ENCODE measurements at regions not wholly inside any gene's neighbourhood (a gene's known extent, or its start where the extent isn't known, plus 50 kb on each side); places are given as distances from the start of the nearest gene placed in this dataset.

DNA sequence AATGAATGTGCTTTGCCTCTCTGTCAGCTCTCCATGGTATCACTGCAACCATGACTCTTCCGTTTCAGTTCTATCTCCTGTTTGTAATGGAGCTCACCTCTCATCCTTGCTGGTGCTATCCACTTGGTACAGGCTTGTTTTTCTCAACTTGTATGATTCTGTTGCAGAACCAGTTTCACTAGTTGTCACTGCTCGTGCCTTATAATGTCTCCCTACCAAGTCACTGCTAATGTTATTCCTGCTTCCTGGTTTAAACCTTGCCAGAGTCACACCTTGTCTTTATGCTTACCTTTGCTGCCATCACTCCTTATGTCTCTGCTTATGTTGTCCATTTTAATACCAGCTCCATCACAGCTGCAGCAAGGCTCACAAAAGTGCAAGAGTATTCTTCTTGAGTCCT is 1191.0 kb upstream of the LRRTM1 start:
- no peak for TF ChIP-seq CTCF (IDR thresholded peaks at IDR 0.05; ENCODE audit: low read depth, low read length, missing control alignments)

DNA sequence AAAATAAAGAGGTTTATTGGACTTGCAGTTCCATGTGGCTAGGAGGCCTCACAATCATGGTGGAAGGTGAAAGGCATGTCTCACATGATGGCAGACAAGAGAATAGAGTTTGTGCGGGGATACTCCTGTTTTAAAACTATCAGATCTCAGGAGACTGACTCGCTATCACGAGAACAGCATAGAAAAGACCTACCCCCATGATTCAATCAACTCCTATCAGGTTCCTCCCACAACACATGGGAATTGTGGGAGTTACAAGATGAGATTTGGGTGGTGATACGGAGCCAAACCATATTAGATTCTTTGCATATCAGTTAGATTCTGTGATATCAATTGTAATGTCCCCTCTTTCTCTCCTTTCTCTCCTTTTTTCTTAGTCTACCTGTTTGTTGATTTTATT is 1178.7 kb upstream of the LRRTM1 start:
- H3K4me3 ChIP-seq (ENCODE audit: low read depth, low read length) = no peak overlapping the region
- DNase-seq (ENCODE audit: low read depth) = no peak
- TF ChIP-seq CTCF (IDR thresholded peaks at IDR 0.05; ENCODE audit: low read depth, low read length, missing control alignments) = no peak

More for the DNA sequence above, 1191.0 kb upstream of the LRRTM1 start:
- DNase-seq (ENCODE audit: low read depth) = no peak
- H3K4me3 ChIP-seq (ENCODE audit: low read depth, low read length) = no peak overlapping the region

DNA sequence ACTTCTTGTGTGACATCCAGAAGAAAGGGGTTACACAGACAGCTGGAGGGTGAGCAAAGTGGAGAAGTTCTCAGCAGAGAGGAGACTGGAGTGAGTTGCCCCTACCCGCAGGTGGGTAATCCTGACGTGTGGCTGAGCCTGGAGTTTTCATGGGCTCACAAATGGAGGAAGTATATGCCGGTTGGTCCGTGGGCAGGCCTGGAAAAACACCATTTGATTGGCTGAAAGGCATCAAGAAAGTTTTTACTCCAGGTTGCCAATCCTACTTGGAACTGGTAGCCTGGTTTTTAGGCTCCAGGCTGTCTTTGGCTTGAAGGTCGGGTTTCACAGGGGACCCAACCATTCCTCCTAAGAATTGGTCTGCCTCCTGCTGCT is 1177.4 kb upstream of the LRRTM1 start:
- DNase-seq (ENCODE audit: low read depth) = no peak
- no peak overlapping the region for H3K4me3 ChIP-seq (ENCODE audit: low read depth, low read length)
- no peak for TF ChIP-seq CTCF (IDR thresholded peaks at IDR 0.05; ENCODE audit: low read depth, low read length, missing control alignments)

DNA sequence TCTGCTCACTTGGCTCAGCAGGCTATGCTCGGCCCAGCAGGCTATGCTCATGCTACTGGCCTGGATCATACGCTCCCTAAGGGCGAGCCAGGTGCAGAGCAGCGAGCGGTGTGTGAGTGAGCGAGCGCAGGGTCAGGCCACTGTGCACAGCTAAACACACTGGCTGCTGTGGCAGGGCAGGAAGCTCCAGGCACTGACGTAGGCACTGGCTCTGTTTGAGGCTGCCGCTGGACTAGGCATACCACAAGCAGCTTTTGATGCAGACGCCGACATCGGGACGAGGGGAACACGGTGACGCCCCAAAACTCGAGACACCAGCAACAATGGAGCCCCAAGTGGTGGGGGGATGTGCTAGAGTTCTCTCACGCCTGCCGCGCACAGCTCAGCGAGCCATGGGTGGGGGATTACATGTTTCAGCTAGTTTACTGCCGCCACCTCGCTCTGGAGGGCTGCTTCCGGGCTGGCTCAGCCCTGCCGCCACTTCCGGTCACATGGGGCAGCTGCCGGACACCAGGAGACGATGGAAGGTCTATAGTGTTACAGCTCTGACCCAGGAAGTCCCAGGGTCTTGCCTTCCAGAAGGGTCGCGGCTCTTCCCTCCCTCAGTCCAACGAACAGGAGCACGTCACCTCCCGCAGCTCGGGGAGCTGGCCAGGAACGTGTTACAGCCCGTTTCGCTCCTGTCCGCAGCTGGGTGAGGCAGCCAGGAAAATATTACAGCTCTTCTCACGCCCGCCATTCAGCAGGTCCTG is 1176.9 kb upstream of the LRRTM1 start:
- no peak overlapping the region for H3K4me3 ChIP-seq (ENCODE audit: low read depth, low read length)
- no peak for TF ChIP-seq CTCF (IDR thresholded peaks at IDR 0.05; ENCODE audit: low read depth, low read length, missing control alignments)
- no peak for DNase-seq (ENCODE audit: low read depth)

GRCh38 chr2:81467096-81467495 is 1162.5 kb upstream of the LRRTM1 start:
- TF ChIP-seq CTCF (IDR thresholded peaks at IDR 0.05; ENCODE audit: low read depth, low read length, missing control alignments) = no peak
- DNase-seq (ENCODE audit: low read depth) = no peak
- H3K4me3 ChIP-seq (ENCODE audit: low read depth, low read length) = no peak overlapping the region

DNA sequence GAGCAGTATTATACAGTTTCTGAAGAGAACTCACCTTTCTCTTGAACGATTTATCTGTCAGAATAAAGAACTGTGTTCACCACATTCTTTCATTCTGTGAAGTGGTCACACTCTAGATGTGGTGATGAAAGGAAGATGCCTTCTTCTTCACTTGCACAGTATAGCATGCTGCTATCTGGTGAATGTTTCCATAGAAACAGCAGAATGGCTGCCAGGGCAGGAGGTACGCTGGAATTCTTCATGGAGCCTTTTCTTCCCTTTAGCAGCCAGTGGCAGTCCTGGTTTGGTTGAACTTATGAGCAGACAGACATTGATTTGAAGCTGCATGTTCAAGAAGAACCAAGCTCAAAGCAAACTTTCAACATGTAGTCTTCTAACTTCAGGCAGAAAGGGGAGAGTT is 1157.9 kb upstream of the LRRTM1 start:
- no peak for TF ChIP-seq CTCF (IDR thresholded peaks at IDR 0.05; ENCODE audit: low read depth, low read length, missing control alignments)
- H3K4me3 ChIP-seq (ENCODE audit: low read depth, low read length) = no peak overlapping the region
- no peak for DNase-seq (ENCODE audit: low read depth)

- no peak for DNase-seq (ENCODE audit: low read depth)
- no peak overlapping the region for H3K4me3 ChIP-seq (ENCODE audit: low read depth, low read length)
- TF ChIP-seq CTCF (IDR thresholded peaks at IDR 0.05; ENCODE audit: low read depth, low read length, missing control alignments) = no peak
Observed at GRCh38 chr2:81445176-81445575, 1140.6 kb upstream of the LRRTM1 start.
